ENCODE measurements at regions not wholly inside any gene's neighbourhood (a gene's known extent, or its start where the extent isn't known, plus 50 kb on each side); places are given as distances from the start of the nearest gene placed in this dataset.
"Not testable (repeated sequence)": the region's sequence is repeated elsewhere in the genome, so short reads cannot be mapped to it uniquely, and the experiment has no call there.

DNA sequence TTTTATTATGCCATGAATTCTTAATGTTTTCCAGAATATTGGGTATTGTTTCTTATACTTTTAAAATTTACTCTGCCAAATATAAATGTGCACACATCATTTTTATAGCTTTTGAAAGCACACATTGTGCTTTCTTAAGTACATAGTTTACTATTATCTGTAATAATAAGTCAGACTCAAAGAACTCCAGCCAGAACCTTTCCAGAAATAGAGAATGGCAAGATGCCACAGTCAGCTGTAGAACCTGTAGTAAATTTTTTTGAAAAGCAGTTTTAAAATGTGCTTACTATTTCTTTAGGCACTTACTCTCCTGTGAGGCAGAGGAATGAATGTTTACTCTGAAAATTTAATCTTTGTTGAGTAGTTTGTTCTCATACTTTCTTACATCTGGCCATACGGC, 1287.1 kb downstream of the PCDH9 start:
- no peak for DNase-seq (ENCODE audit: low read depth)

DNA sequence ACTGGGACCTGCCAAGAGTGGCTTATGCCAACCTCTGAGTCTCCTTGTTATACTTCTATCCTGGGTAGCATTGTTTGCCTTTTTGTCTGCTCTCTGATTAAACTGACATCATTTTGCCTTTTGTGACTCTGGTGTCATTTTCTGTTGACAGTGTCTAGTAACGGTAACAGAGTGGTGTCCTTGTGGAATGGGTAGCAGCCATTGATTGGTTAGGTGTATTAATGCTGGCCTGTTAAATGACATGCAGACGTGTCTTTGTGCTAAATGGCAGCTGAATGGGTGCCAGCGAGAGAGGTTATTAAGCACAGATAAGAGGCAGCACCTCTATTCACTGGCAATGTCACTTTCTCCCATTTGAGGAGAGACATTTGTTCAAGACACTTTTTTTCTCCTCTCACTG, 1289.4 kb downstream of the PCDH9 start:
- DNase-seq (ENCODE audit: low read depth): no peak

GRCh38 chr13:65937251-65937650, 1292.9 kb downstream of the PCDH9 start:
- DNase-seq (ENCODE audit: low read depth): no peak

DNA sequence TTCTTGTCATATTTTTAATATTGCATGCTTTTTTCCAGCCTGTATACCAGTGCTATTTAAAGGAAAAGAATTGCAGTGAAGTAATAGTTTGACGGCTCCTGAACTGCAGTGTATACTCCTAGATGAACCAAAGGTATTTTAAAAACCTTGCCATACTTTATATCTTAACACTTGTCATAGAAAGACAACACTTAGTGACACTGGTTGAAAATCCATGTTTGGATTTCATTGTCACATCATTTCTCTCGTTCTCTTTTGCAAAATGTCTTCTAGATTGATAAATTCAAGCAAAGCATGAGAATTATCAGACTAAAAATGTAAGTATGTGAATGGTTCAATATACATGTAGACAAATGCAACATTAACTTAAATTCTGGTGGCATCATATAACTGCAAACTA, 1293.9 kb downstream of the PCDH9 start:
- DNase-seq (ENCODE audit: low read depth): no peak

DNA sequence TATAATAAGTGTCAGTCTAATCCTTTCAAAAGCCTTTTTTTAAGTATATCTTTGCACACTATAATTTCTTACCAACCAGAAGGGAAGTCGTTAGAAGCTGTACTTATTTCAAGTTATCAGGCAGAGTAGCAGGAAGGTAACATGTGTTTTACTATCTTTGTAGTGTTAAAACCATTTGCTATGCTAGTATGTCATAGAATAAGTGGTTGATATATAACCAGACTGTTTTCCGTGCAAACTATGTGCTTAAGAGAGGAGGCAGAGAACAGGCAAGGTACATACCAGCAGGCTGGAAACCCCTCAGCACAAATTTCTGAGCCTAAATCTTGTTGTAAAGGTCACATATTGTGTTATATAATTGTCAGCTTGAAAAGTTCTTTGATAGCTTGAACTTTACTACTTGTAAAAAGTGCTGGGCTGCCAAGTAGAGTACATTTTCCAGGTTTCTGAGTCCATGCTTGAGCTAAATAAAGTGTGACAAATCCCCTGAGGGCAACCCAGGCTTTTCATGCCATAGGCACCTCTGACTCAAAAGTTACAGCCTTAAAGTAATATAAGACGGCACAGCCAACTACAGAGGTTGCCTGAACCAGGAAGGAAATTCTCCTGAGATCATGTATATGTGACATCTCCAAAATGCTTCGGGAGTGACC, 1297.4 kb downstream of the PCDH9 start:
- no peak for DNase-seq (ENCODE audit: low read depth)

- DNase-seq (ENCODE audit: low read depth): no peak
Observed at GRCh38 chr13:65932013-65932412, 1298.1 kb downstream of the PCDH9 start.

- DNase-seq (ENCODE audit: low read depth): no peak
Observed at GRCh38 chr13:65929436-65929835, 1300.7 kb downstream of the PCDH9 start.

DNA sequence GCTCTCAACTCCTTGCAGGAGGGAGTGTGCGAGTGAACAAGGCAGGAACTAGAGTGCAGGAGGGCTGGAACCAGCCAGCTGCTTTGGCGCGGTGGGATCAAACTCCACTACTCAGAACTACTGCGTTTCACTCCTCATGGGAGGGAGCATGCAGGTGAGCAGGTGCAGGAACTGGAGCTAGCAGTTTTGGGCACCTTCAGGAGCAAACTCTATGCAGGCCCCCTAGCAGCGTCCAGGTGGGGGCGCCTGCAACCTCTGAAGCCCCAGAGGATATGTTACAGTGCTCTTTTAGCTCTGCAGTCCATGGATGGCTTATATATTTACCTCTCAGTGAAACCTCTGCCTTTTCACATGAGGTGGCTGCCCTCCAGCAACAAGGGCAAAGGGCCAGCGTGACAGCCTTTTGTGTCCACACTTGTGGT, 1303.4 kb downstream of the PCDH9 start:
- no peak for DNase-seq (ENCODE audit: low read depth)

GRCh38 chr13:65922846-65923245, 1307.3 kb downstream of the PCDH9 start:
- not testable (repeated sequence) for DNase-seq (ENCODE audit: low read depth)

DNA sequence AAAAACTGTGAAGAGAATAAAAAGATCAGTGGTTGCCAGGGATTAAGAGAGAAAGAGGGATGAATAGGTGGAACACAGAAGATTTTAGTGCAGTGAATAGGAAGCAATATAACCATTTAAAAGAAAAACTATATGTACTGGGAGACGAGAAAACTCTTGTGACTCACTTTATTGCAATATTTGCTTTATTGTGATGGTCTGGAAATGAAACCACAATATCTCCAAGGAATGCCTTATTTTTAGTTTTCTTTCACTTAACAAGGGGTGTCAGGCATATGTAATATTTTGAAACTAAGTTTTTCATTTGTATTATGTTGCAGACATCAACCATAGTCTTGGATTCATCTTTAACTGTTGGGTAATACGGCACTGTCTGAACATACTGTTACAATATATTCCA, 1308.2 kb downstream of the PCDH9 start:
- DNase-seq (ENCODE audit: low read depth): no peak

- no peak for DNase-seq (ENCODE audit: low read depth)
Observed at GRCh38 chr13:65917731-65918130, 1312.4 kb downstream of the PCDH9 start.

- DNase-seq (ENCODE audit: low read depth): no peak
Observed at GRCh38 chr13:65915195-65915594, 1314.9 kb downstream of the PCDH9 start.

GRCh38 chr13:65914716-65915115, 1315.4 kb downstream of the PCDH9 start:
- no peak for DNase-seq (ENCODE audit: low read depth)

DNA sequence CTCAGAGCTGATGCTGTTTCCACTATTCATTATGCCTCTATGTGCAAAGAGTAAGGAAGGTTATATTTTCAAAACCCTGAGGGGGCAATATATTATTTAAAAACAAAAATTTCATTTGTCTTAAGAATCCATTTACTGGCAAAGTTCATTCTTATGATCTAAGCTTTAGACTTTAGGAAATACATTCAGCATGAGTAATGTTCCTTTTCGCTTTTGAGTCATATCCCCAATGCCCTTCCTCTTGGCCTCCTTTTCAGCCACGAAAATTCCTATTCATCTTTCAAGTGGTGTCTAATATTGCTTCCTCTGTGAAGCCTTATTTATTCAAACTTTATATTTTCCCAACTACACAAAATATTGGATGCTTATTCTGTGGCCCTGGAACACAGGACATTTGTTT, 1317.0 kb downstream of the PCDH9 start:
- no peak for DNase-seq (ENCODE audit: low read depth)

DNA sequence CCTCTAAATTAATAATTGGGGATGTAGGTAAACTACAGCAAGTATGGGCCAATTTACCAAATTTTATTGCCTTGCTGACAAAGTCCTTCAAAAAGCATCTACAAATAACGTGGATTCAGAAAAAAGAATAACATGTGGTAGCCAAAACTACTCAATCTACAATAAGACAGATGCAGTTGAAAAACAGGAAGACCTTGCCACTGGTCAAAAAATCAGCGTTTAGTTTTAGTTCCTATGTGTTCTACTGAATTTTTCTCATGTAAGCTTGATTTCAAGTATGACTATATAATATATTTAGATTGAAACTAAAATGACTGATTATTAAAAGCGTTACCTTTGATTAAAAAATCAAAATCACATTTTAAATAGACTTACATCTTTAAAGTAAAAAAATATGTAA, 1317.6 kb downstream of the PCDH9 start:
- DNase-seq (ENCODE audit: low read depth): no peak

DNA sequence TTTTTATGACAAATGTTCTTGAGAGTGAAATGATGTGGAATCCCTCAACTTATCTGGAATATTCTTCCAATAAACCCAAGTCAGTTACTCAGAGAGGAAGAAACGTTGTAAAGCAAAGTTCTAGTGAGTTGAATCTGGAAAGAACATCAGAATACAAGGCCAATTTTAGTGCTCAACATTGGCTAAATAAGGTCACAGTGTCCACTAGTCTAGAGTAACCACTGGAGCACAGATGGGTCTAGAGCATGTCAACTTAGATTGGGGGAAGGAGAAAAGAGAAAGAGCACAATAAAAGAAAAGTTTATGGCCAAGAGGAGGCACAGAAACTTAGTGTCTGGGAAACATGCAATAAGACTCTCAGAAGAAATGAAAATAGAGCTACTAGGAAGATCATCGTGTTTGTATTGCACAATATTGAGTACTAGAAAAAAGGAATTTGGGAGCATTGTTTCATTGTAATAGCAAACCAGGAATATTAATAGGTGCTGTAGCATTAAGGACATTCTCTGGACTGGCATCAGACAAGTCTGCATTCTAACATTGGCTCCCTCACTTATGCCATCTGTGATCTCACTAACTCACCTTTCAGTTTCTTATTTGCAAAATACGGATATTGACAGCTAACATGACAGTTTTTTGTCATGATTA, 1318.5 kb downstream of the PCDH9 start:
- DNase-seq (ENCODE audit: low read depth): no peak

DNA sequence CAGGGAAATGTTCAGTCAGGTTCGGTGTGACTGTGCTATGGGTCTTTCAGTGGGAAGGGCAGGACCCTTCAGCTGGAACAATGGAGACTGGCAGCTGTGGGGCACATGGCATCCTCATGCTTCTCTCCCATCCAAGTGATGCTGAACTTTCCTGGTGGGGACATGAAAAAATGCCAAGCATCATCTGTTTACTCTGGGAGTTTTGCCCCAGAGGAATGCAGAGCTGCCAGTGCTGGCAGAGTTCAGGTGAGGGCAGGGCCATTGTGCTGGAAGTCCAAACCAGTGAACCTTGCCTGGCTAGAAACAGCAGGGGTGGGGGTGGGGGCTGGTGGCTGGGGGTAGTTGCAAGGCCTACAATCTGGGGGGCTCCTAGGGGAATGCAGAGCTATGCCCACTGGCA, 1320.6 kb downstream of the PCDH9 start:
- DNase-seq (ENCODE audit: low read depth): no peak

- peak; percentile 2 for DNase-seq (ENCODE audit: low read depth)
Observed at GRCh38 chr13:65907666-65908525, 1322.2 kb downstream of the PCDH9 start.

DNA sequence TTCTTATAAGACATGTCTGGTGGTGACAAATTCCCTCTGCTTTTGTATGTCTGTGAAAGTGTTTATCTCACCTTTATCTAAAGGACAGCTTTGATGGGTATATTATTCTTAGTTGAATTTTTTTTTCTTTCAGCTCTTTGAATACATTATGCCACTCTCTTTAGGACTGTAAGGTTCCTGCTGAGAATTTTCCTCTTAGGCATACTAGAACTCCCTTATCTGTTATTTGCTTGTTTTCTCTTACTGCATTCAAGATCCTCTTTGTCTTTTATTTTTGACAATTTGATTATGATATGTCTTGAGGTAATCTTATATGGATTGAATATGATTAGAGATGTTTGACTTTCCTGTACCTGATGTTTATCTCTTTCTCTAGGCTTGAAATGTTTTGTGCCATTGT, 1328.4 kb downstream of the PCDH9 start:
- DNase-seq (ENCODE audit: low read depth): no peak

GRCh38 chr13:65894049-65894448, 1336.1 kb downstream of the PCDH9 start:
- no peak for DNase-seq (ENCODE audit: low read depth)

DNA sequence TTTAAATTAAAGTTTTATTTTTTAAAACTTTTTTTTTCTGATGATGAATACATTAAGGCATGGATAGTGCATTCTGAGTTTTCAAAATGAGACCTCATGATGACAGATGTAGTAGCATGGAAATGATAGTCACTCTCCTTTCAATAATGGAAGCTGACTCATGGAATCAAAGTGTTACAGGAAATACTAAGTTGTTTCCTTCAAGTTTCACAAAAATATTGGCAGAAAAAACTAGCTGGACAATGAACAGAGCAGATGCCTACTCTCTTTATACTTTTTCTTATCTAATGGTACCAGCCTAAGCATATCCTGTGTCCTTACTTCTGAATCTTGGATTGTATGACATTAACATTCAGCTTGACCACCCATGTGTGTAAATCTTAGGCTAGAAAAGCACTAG, 1337.3 kb downstream of the PCDH9 start:
- no peak for DNase-seq (ENCODE audit: low read depth)

DNA sequence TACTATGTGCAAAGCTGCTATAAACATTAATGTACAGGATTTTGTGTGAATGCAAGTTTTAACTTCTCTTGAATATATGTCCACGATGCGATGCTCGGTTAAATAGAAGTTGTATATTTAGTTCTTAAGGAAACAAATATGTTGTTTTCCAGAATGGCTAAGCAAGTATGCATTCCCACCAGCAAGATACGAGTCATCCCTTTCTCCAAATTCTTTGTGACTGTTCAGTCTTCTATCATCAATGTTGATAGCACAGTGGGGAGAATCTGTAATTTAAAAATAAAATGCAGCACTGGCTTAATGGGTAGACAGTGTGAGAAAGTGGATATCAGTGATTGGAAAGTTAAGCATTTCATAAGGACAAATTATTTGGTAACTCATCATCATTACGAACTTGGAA, 1340.8 kb downstream of the PCDH9 start:
- DNase-seq (ENCODE audit: low read depth): no peak

GRCh38 chr13:65882810-65883209, 1347.3 kb downstream of the PCDH9 start:
- peak; percentile 11 for DNase-seq (ENCODE audit: low read depth)

All from CMK (cell line).